22Rv1 (cell line): ENCODE measurements at regions not wholly inside any gene's neighbourhood (a gene's known extent, or its start where the extent isn't known, plus 50 kb on each side); places are given as distances from the start of the nearest gene placed in this dataset.

Experiments used
- H3K27ac ChIP-seq: fragments of 450-650 bp; 2 replicates; pipeline ENCODE4 v1.5.1; 2017
- ZFX ChIP-seq: fragments of 450-650 bp; IDR thresholded peaks from 2 replicates; pipeline ENCODE4 v1.6.1; 2017; ENCODE audit warnings: antibody characterized with exemption, borderline replicate concordance
- TF ChIP-seq, protein P1 (sequence below): fragments of 450-650 bp; IDR thresholded peaks from 2 replicates; pipeline ENCODE4 v1.5.1; 2017; ENCODE audit warnings: mild to moderate bottlenecking

GRCh38 chr1:172909606-172910326 lies 141.0 kb downstream of the TNFSF18 start:
- no peak overlapping the region for H3K27ac ChIP-seq
- TF ChIP-seq, protein P1, sequence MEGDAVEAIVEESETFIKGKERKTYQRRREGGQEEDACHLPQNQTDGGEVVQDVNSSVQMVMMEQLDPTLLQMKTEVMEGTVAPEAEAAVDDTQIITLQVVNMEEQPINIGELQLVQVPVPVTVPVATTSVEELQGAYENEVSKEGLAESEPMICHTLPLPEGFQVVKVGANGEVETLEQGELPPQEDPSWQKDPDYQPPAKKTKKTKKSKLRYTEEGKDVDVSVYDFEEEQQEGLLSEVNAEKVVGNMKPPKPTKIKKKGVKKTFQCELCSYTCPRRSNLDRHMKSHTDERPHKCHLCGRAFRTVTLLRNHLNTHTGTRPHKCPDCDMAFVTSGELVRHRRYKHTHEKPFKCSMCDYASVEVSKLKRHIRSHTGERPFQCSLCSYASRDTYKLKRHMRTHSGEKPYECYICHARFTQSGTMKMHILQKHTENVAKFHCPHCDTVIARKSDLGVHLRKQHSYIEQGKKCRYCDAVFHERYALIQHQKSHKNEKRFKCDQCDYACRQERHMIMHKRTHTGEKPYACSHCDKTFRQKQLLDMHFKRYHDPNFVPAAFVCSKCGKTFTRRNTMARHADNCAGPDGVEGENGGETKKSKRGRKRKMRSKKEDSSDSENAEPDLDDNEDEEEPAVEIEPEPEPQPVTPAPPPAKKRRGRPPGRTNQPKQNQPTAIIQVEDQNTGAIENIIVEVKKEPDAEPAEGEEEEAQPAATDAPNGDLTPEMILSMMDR: no peak
- TF ChIP-seq ZFX: no peak

GRCh38 chr1:172912765-172913260 lies 137.9 kb downstream of the TNFSF18 start:
- no peak for TF ChIP-seq ZFX
- TF ChIP-seq, protein P1: no peak
- H3K27ac ChIP-seq: no peak overlapping the region

DNA sequence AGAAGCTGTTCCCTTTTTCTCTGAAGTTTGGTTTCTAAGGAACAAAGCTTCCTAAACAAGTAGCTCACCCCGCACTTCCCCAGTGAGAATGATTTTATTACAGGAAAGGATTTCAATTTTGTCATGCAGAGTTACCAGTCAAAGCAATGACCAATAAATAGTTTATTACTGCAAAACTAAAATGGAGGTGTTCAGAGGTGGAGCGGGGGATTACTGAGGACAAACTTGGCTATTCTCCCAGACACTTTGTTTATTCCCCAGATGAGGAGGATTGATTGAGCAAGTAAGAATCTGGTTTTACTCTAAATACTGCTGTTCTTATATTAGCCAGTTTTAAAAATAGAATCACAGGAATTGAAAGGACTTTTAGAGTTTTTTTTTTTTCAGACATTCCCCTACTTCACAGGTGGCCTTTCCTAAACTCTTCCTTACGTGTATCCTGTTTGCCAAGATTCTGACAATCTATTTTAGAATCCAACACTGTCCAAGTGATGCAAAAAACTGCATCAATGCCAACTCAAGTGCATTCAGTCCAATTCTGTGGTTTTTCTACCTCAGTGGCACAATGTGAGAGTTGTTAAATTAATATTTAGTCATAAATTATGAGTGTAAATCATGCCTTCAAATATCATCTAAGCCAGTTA lies 136.1 kb downstream of the TNFSF18 start:
- no peak overlapping the region for H3K27ac ChIP-seq
- no peak for TF ChIP-seq ZFX
- TF ChIP-seq, protein P1: no peak

- no peak overlapping the region for H3K27ac ChIP-seq
- TF ChIP-seq ZFX: no peak
- TF ChIP-seq, protein P1: no peak
Measured at GRCh38 chr1:172915271-172915670, 135.5 kb downstream of the TNFSF18 start.

DNA sequence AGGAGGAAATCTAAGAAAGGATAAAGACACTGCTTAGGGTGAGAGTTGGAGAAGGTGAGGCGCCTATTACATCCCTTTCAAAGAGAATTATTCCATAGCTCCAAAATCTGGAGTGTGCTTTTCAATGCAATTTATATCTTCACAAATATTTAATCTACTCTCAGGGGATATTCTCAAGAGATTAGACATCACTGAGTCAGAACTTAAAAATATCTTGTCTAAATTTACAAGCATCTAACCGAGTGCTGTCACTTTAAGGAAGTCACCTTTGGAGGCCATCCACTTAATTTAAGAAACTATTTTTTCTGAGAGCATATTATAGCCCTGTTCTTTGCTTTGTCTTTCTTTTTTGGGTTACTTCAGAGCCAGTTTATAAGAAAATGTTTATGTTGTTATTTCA lies 134.6 kb downstream of the TNFSF18 start:
- no peak for TF ChIP-seq ZFX
- no peak overlapping the region for H3K27ac ChIP-seq

- TF ChIP-seq ZFX: no peak
- TF ChIP-seq, protein P1: no peak
- H3K27ac ChIP-seq: no peak overlapping the region
Measured at GRCh38 chr1:172917972-172918371, 132.8 kb downstream of the TNFSF18 start.

DNA sequence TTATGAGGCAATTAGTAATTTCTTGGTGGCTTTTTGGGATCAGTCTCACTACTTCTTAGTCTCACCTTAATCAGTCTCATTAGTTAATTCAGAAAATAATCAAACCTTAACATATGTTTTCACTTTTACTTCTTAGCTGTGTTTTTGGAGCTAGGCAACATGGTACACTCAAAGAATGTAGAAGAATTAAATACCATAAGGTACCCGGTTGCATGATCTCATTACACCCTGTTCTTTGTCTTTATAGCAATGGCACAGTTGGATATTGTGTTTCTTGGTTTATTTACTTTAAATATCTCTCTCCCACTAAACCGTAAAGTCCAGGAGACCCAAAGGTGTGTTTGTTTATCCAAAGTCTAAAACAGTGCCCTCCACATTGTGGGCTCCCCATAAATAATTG lies 132.3 kb downstream of the TNFSF18 start:
- no peak for TF ChIP-seq ZFX
- TF ChIP-seq, protein P1: no peak
- no peak overlapping the region for H3K27ac ChIP-seq

DNA sequence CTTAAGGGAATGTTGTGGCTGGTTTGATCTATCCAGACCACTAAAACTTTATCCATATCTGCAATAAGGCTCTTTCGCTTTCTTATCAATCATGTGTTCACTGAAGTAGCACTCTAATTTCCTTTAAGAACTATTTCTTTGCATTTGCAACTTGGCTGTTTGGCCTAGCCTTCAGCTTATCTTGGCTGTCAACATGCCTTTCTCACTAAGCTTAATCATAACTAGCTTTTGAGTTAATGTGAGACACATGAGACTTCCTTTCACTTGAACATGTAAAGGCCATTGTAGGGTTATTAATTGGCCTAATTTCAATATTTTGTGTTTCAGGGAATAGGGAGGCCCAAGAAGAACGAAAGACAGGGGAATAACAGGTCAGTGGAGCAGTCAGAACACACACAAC lies 124.7 kb downstream of the TNFSF18 start:
- H3K27ac ChIP-seq: no peak overlapping the region
- no peak for TF ChIP-seq ZFX
- TF ChIP-seq, protein P1: no peak
